ENCODE measurements at regions not wholly inside any gene's neighbourhood (a gene's known extent, or its start where the extent isn't known, plus 50 kb on each side); places are given as distances from the start of the nearest gene placed in this dataset.

DNA sequence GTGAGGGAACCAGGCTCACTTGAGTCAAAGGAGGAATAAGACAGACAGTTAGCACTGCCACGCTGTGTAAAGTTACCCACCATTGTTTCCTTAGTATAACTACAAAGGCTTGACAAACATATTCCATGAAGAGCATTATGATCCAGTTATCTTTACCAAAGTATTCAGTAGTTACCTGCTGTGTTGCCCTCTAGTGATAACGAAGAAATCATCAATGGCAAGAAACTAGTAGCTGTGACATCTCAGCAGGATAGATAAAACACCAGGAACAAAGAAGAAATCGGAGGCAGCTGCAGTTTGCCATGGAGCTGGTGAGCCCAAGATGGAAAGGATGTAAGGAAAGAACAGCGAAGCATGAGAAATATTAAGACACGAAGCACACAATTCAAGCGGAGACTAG is 215.3 kb upstream of the FSHR start:
- Histone ChIP-seq H3K36me3 (ENCODE audit: insufficient read depth) (no peaks in the 10 kb centered on the region), H4K20me1 (replicated peaks; ENCODE audit: insufficient read depth) (no peaks in the 10 kb centered on the region), H3K4me1 (ENCODE audit: insufficient read depth) (peaks cover 12% of the 10 kb centered on the region), H3K9me2 (ENCODE audit: insufficient read depth) (no peaks in the 10 kb centered on the region), H2AFZ (no peak overlapping the region), H3F3A (replicated peaks; ENCODE audit: low read depth) (no peaks in the 10 kb centered on the region), H3K27me3 (ENCODE audit: insufficient read depth) (no peaks in the 10 kb centered on the region), H3K4me2 (no peak overlapping the region), H3K4me3 (no peak overlapping the region), H3K27ac (ENCODE audit: low read depth) (no peak overlapping the region), H3K79me2 (replicated peaks; ENCODE audit: insufficient read depth) (no peaks in the 10 kb centered on the region)
- ATAC-seq (no peak), DNase-seq (ENCODE audit: low spot score) (no peak)
- Mint-ChIP-seq H3K4me3 (no peak overlapping the region), H3K36me3 (ENCODE audit: low read depth) (no peaks in the 10 kb centered on the region), H3K27me3 (ENCODE audit: insufficient read depth, low read depth, poor library complexity) (no peaks in the 10 kb centered on the region), H3K4me1 (peaks cover 17% of the 10 kb centered on the region), H3K27ac (no peak overlapping the region), H3K9me3 (no peaks in the 10 kb centered on the region)
- TF ChIP-seq EZH2 (IDR thresholded peaks at IDR 0.05; ENCODE audit: low read depth, unreplicated experiment) (no peak), ZNF331 (CRISPR knock-in tag; IDR thresholded peaks at IDR 0.05; ENCODE audit: low read depth) (no peak), POLR2AphosphoS5 (IDR thresholded peaks at IDR 0.05; ENCODE audit: low read depth) (no peak), CREB1 (CRISPR knock-in tag; IDR thresholded peaks at IDR 0.05; ENCODE audit: low read depth) (no peak), ZNF114 (CRISPR knock-in tag; IDR thresholded peaks at IDR 0.05) (no peak), STAT1 (IDR thresholded peaks at IDR 0.05; ENCODE audit: unreplicated experiment) (no peak), EZH2phosphoT487 (IDR thresholded peaks at IDR 0.05; ENCODE audit: unreplicated experiment) (no peak), JUNB (IDR thresholded peaks at IDR 0.05; ENCODE audit: unreplicated experiment) (no peak), NANOG (IDR thresholded peaks at IDR 0.05; ENCODE audit: borderline replicate concordance) (no peak)
- TF ChIP-seq, protein P1, sequence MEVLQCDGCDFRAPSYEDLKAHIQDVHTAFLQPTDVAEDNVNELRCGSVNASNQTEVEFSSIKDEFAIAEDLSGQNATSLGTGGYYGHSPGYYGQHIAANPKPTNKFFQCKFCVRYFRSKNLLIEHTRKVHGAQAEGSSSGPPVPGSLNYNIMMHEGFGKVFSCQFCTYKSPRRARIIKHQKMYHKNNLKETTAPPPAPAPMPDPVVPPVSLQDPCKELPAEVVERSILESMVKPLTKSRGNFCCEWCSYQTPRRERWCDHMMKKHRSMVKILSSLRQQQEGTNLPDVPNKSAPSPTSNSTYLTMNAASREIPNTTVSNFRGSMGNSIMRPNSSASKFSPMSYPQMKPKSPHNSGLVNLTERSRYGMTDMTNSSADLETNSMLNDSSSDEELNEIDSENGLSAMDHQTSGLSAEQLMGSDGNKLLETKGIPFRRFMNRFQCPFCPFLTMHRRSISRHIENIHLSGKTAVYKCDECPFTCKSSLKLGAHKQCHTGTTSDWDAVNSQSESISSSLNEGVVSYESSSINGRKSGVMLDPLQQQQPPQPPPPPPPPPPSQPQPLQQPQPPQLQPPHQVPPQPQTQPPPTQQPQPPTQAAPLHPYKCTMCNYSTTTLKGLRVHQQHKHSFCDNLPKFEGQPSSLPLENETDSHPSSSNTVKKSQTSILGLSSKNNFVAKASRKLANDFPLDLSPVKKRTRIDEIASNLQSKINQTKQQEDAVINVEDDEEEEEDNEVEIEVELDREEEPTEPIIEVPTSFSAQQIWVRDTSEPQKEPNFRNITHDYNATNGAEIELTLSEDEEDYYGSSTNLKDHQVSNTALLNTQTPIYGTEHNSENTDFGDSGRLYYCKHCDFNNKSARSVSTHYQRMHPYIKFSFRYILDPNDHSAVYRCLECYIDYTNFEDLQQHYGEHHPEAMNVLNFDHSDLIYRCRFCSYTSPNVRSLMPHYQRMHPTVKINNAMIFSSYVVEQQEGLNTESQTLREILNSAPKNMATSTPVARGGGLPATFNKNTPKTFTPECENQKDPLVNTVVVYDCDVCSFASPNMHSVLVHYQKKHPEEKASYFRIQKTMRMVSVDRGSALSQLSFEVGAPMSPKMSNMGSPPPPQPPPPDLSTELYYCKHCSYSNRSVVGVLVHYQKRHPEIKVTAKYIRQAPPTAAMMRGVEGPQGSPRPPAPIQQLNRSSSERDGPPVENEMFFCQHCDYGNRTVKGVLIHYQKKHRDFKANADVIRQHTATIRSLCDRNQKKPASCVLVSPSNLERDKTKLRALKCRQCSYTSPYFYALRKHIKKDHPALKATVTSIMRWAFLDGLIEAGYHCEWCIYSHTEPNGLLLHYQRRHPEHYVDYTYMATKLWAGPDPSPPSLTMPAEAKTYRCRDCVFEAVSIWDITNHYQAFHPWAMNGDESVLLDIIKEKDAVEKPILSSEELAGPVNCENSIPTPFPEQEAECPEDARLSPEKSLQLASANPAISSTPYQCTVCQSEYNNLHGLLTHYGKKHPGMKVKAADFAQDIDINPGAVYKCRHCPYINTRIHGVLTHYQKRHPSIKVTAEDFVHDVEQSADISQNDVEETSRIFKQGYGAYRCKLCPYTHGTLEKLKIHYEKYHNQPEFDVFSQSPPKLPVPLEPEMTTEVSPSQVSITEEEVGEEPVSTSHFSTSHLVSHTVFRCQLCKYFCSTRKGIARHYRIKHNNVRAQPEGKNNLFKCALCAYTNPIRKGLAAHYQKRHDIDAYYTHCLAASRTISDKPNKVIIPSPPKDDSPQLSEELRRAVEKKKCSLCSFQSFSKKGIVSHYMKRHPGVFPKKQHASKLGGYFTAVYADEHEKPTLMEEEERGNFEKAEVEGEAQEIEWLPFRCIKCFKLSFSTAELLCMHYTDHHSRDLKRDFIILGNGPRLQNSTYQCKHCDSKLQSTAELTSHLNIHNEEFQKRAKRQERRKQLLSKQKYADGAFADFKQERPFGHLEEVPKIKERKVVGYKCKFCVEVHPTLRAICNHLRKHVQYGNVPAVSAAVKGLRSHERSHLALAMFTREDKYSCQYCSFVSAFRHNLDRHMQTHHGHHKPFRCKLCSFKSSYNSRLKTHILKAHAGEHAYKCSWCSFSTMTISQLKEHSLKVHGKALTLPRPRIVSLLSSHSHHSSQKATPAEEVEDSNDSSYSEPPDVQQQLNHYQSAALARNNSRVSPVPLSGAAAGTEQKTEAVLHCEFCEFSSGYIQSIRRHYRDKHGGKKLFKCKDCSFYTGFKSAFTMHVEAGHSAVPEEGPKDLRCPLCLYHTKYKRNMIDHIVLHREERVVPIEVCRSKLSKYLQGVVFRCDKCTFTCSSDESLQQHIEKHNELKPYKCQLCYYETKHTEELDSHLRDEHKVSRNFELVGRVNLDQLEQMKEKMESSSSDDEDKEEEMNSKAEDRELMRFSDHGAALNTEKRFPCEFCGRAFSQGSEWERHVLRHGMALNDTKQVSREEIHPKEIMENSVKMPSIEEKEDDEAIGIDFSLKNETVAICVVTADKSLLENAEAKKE (CRISPR knock-in tag; IDR thresholded peaks at IDR 0.05): no peak
- TF ChIP-seq, protein P2, sequence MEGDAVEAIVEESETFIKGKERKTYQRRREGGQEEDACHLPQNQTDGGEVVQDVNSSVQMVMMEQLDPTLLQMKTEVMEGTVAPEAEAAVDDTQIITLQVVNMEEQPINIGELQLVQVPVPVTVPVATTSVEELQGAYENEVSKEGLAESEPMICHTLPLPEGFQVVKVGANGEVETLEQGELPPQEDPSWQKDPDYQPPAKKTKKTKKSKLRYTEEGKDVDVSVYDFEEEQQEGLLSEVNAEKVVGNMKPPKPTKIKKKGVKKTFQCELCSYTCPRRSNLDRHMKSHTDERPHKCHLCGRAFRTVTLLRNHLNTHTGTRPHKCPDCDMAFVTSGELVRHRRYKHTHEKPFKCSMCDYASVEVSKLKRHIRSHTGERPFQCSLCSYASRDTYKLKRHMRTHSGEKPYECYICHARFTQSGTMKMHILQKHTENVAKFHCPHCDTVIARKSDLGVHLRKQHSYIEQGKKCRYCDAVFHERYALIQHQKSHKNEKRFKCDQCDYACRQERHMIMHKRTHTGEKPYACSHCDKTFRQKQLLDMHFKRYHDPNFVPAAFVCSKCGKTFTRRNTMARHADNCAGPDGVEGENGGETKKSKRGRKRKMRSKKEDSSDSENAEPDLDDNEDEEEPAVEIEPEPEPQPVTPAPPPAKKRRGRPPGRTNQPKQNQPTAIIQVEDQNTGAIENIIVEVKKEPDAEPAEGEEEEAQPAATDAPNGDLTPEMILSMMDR (conservative IDR thresholded peaks at IDR 0.05; ENCODE audit: low read depth in 2 of 2): no peak; a peak in 1 of 4 replicates
- TF ChIP-seq, protein P3, sequence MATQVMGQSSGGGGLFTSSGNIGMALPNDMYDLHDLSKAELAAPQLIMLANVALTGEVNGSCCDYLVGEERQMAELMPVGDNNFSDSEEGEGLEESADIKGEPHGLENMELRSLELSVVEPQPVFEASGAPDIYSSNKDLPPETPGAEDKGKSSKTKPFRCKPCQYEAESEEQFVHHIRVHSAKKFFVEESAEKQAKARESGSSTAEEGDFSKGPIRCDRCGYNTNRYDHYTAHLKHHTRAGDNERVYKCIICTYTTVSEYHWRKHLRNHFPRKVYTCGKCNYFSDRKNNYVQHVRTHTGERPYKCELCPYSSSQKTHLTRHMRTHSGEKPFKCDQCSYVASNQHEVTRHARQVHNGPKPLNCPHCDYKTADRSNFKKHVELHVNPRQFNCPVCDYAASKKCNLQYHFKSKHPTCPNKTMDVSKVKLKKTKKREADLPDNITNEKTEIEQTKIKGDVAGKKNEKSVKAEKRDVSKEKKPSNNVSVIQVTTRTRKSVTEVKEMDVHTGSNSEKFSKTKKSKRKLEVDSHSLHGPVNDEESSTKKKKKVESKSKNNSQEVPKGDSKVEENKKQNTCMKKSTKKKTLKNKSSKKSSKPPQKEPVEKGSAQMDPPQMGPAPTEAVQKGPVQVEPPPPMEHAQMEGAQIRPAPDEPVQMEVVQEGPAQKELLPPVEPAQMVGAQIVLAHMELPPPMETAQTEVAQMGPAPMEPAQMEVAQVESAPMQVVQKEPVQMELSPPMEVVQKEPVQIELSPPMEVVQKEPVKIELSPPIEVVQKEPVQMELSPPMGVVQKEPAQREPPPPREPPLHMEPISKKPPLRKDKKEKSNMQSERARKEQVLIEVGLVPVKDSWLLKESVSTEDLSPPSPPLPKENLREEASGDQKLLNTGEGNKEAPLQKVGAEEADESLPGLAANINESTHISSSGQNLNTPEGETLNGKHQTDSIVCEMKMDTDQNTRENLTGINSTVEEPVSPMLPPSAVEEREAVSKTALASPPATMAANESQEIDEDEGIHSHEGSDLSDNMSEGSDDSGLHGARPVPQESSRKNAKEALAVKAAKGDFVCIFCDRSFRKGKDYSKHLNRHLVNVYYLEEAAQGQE (IDR thresholded peaks at IDR 0.05; ENCODE audit: unreplicated experiment): no peak
- TF ChIP-seq, protein P4, sequence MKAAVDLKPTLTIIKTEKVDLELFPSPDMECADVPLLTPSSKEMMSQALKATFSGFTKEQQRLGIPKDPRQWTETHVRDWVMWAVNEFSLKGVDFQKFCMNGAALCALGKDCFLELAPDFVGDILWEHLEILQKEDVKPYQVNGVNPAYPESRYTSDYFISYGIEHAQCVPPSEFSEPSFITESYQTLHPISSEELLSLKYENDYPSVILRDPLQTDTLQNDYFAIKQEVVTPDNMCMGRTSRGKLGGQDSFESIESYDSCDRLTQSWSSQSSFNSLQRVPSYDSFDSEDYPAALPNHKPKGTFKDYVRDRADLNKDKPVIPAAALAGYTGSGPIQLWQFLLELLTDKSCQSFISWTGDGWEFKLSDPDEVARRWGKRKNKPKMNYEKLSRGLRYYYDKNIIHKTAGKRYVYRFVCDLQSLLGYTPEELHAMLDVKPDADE (IDR thresholded peaks at IDR 0.05): no peak

Measured in GM23338 (cell line).